ENCODE measurements at regions not wholly inside any gene's neighbourhood (a gene's known extent, or its start where the extent isn't known, plus 50 kb on each side); places are given as distances from the start of the nearest gene placed in this dataset.
"Not testable (repeated sequence)": the region's sequence is repeated elsewhere in the genome, so short reads cannot be mapped to it uniquely, and the experiment has no call there.

DNA sequence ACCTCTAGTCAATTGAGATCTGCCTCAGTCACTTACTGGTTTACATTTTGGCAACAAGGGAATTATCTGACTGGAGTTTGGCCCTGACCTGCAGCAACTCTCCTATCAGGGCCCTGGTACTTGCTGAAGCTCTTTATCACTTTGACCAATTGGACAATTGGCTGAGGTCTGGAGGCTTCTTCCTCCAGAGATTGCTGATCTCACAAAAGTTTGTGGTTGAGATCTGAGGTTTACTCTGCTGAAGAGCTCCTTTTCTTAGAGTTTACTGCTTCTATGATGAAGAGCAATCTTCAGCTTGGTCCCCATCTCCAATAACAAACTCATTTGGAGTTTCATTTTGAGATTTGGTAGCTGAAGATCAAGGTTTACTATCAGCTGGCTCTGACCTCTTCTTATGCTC, 276.9 kb upstream of the SGCG start:
- H3K9me3 ChIP-seq, result no peaks in the 10 kb centered on the region
- H3K4me1 ChIP-seq, result no peaks in the 10 kb centered on the region
- no peaks in the 10 kb centered on the region for H3K27me3 ChIP-seq
- intact Hi-C loops (cut with DNase I; ENCODE audit: low total_unique reads), result no loop called here
- no peak overlapping the region for H3K4me3 ChIP-seq
- TF ChIP-seq CTCF (IDR thresholded peaks at IDR 0.05), result no peak
- TF ChIP-seq POLR2A (IDR thresholded peaks at IDR 0.05), result no peak
- no peak for TF ChIP-seq POLR2AphosphoS5 (IDR thresholded peaks at IDR 0.05)
- H3K27ac ChIP-seq, result no peak overlapping the region
- no peaks in the 10 kb centered on the region for H3K36me3 ChIP-seq
- no peak for DNase-seq (ENCODE audit: low spot score in 2 of 2)

DNA sequence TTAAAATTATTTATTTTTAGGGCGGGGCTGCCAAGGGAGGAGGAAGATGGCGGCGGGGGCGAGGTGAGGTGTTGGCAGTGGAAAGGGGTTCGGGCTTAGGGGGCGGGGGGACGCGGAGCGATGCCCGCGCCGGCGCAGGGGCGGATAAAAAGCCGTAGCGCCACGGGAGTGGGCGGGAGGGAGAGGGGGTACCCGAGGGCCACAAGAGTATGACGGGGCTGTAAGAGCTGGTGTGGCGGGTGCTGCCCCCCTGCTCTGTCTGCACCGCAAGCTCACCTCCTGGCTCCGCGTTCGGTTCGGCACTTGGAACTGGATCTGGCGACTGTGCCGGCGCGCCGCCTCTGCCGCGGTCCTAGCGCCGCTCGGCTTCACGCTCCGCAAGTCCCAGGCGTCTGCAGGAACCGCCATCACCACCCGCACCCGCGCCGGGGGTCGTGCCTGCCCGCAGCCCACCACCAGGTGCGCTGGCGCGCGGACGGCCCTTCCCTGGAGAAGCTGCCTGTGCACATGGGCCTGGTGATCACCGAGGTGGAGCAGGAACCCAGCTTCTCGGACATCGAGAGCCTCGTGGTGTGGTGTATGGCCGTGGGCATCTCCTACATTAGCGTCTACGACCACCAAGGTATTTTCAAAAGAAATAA, 265.2 kb upstream of the SGCG start:
- Histone ChIP-seq H3K9me3 (no peaks in the 10 kb centered on the region), H3K36me3 (no peaks in the 10 kb centered on the region), H3K4me3 (peak overlapping the region; percentile 58 to 82 (median 58)), H3K4me1 (peaks cover 0 to 3% of the 10 kb centered on the region in 2 donors), H3K27me3 (no peaks in the 10 kb centered on the region), H3K27ac (peak overlapping the region in 1 of 2 donors; percentile 73)
- DNase-seq (ENCODE audit: low spot score in 2 of 2), result no peak
- no peak for TF ChIP-seq POLR2AphosphoS5 (IDR thresholded peaks at IDR 0.05)
- no peak for TF ChIP-seq POLR2A (IDR thresholded peaks at IDR 0.05)
- no peak for TF ChIP-seq CTCF (IDR thresholded peaks at IDR 0.05)
- intact Hi-C loops (cut with DNase I; ENCODE audit: low total_unique reads), result no loop called here

- H3K27me3 ChIP-seq; intact Hi-C loops (cut with DNase I; ENCODE audit: low total_unique reads); H3K9me3 ChIP-seq; H3K4me1 ChIP-seq; H3K27ac ChIP-seq; H3K36me3 ChIP-seq; DNase-seq (ENCODE audit: low spot score in 2 of 2): not testable (repeated sequence)
- peak overlapping the region in 1 of 3 donors; percentile 82 for H3K4me3 ChIP-seq
Observed at GRCh38 chr13:22916276-22916675, 264.5 kb upstream of the SGCG start.

DNA sequence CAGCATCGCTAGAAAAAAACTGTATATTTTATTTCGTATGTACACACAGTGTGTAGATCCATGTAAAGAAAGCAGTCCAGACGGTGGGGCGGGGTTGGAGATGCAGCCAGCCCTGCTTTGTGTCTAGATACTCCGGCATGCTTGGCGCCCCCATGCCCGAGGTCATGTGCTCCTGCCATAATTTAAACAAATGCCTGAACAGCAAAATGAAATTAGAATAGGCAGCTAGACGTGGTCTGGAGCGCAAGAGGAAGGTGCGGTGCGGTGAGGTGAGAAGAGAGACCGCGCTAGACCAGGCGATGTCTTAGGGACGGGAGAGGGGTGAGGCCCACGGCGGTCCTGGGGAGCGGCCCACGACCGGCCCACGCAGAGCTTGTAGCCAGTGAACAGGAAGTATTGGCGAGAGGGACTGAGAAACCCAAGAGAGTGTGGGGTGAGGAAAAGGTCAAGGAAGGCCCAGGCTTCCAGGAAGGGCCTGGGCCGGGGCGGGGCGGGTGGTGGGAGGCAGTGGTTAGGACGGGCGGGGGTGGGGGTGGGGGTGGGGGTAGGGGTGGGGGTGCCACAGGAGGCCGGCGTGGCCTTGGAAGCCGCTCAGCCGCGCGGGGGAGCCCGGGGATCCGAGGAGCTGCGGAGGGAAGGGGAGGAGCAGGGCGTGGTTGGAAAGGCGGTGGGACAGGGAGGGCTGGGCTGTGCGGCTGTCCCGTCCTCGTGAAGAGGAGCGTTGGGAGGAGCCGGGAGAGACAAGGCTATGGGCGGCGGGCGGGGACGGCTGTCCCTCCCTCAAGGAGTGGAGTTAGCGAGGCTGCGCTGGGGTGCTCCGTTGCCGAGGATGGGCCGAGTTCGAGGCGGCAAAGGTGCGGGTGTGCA, 254.7 kb upstream of the SGCG start:
- peak overlapping the region in 1 of 2 donors; percentile 71 for H3K27ac ChIP-seq
- H3K9me3 ChIP-seq, result no peaks in the 10 kb centered on the region
- H3K27me3 ChIP-seq, result no peaks in the 10 kb centered on the region
- TF ChIP-seq POLR2A (IDR thresholded peaks at IDR 0.05) (no peak), CTCF (IDR thresholded peaks at IDR 0.05) (no peak), POLR2AphosphoS5 (IDR thresholded peaks at IDR 0.05) (no peak)
- no peaks in the 10 kb centered on the region for H3K36me3 ChIP-seq
- intact Hi-C loops (cut with DNase I; ENCODE audit: low total_unique reads), result no loop called here
- peak; percentile 26 to 79 for DNase-seq (ENCODE audit: low spot score in 2 of 2)
- peak overlapping the region; percentile 51 to 82 (median 55) for H3K4me3 ChIP-seq
- H3K4me1 ChIP-seq, result no peaks in the 10 kb centered on the region

DNA sequence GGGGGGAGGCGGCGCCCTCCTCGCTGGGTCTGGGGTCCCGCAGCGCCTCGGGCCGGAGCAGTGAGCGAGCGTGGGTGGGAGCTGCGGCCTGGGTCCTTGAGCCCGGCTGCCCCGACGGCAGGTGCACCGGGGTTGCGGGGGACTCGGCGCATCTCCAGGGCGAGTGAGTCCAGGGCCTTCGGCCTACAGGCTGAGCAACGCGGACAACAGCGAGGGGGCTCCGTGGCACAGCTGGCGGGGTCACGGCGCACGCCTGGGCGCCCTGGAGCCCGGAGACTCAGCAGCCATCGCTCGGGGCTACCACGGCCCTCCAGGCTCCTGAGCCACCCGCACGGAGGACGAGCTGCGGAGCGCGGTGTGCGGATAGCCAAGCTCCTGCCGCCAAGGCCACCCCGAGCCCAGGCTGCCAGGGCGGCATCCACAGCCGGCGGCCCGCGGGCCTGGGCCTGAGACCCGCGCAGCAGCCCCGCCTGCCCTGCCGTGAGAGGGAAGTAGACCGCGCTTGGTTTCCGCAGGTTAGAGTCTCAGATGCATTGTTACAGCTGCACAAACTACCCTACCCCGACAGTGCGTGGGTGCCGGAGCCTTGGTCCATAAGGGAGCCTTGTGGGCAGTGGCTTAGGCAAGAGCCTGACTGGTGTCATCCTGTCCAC, 253.9 kb upstream of the SGCG start:
- no peaks in the 10 kb centered on the region for H3K9me3 ChIP-seq
- no peaks in the 10 kb centered on the region for H3K36me3 ChIP-seq
- intact Hi-C loops (cut with DNase I; ENCODE audit: low total_unique reads), result no loop called here
- DNase-seq (ENCODE audit: low spot score in 2 of 2), result no peak
- H3K4me1 ChIP-seq, result no peaks in the 10 kb centered on the region
- H3K27ac ChIP-seq, result peak overlapping the region in 1 of 2 donors; percentile 71
- peak overlapping the region; percentile 51 to 82 (median 55) for H3K4me3 ChIP-seq
- no peak for TF ChIP-seq CTCF (IDR thresholded peaks at IDR 0.05)
- no peaks in the 10 kb centered on the region for H3K27me3 ChIP-seq

- H3K9me3 ChIP-seq; H3K27me3 ChIP-seq; intact Hi-C loops (cut with DNase I; ENCODE audit: low total_unique reads); H3K36me3 ChIP-seq; H3K4me1 ChIP-seq; DNase-seq (ENCODE audit: low spot score in 2 of 2); H3K27ac ChIP-seq; H3K4me3 ChIP-seq: not testable (repeated sequence)
Observed at GRCh38 chr13:22927845-22928244, 252.9 kb upstream of the SGCG start.
